Spleen (tissue), 11 donors: ENCODE measurements at regions not wholly inside any gene's neighbourhood (a gene's known extent, or its start where the extent isn't known, plus 50 kb on each side); places are given as distances from the start of the nearest gene placed in this dataset.

Experiments
- DNase-seq: peaks from one replicate; pipeline ENCODE4 v3.0.0-alpha.2; 2020
- H3K27ac ChIP-seq, 8 donors: fragments of 200-600 bp; sonication (generic) in 7 of 8; 1 replicate in 4 of 8; 2 replicates in 4 of 8; pipeline versions ENCODE4 v1.5.0 to v1.8.0; 2016 to 2021; ENCODE audit warnings: inconsistent platforms in 4 of 8, mild to moderate bottlenecking in 4 of 8, moderate library complexity in 1 of 8
- H3K27me3 ChIP-seq, 7 donors: fragments of 200-600 bp; sonication (generic) in 6 of 7; replicated peaks in 1 of 7; 1 replicate in 4 of 7; 2 replicates in 3 of 7; pipeline versions ENCODE4 v1.5.0 to v1.8.0; 2016 to 2021; ENCODE audit warnings: inconsistent platforms in 3 of 7, mild to moderate bottlenecking in 1 of 7
- H3K36me3 ChIP-seq, 6 donors: fragments of 200-600 bp; sonication (generic) in 5 of 6; 1 replicate in 4 of 6; 2 replicates in 2 of 6; pipeline versions ENCODE4 v1.5.0 to v1.8.0; 2016 to 2021; ENCODE audit warnings: inconsistent platforms in 2 of 6
- H3K4me1 ChIP-seq, 6 donors: fragments of 200-600 bp; sonication (generic) in 5 of 6; 1 replicate in 3 of 6; 2 replicates in 3 of 6; pipeline versions ENCODE4 v1.5.0 to v1.8.0; 2016 to 2021; ENCODE audit warnings: inconsistent platforms in 3 of 6
- H3K4me3 ChIP-seq, 8 donors: fragments of 200-600 bp; sonication (generic) in 7 of 8; 1 replicate in 4 of 8; 2 replicates in 4 of 8; pipeline versions ENCODE4 v1.5.0 to v1.8.0; 2016 to 2021; ENCODE audit warnings: inconsistent platforms in 4 of 8, mild to moderate bottlenecking in 4 of 8, moderate library complexity in 2 of 8
- H3K9me3 ChIP-seq, 8 donors: fragments of 200-600 bp; sonication (generic) in 7 of 8; 1 replicate in 4 of 8; 2 replicates in 4 of 8; pipeline versions ENCODE4 v1.5.0 to v1.8.0; 2016 to 2021; ENCODE audit warnings: inconsistent platforms in 4 of 8
- CTCF ChIP-seq, 11 experiments: fragments of 200-600 bp in 7 of 11; fragments of 450-650 bp in 4 of 11; sonication (generic) in 4 of 11; IDR thresholded peaks in 8 of 11; conservative IDR thresholded peaks in 3 of 11; 1 replicate in 7 of 11; 2 replicates in 4 of 11; pipeline versions ENCODE4 v1.4.0 to v1.8.0; 2016 to 2021; ENCODE audit warnings: antibody characterized with exemption in 11 of 11, inconsistent platforms in 4 of 11, mild to moderate bottlenecking in 1 of 11
- POLR2A ChIP-seq, 3 donors: fragments of 450-650 bp; IDR thresholded peaks; one replicate each; pipeline ENCODE4 v1.5.1; 2017; ENCODE audit warnings: antibody characterized with exemption in 3 of 3, mild to moderate bottlenecking in 1 of 3
- POLR2AphosphoS5 ChIP-seq, 3 donors: sonication (generic); formaldehyde crosslinking; IDR thresholded peaks; one replicate each; pipeline ENCODE4 v1.5.1; 2017; ENCODE audit warnings: antibody characterized with exemption in 3 of 3
- WGBS, 5 donors: extraction: QIAGEN DNeasy Blood & Tissue Kit in 3 of 5; methylation state at CpG; one replicate each; pipeline versions ENCODE4 v1.1.5 to v1.1.7; 2013 to 2018; 5-methylcytosine and 5-hydroxymethylcytosine counted together
- intact Hi-C: fragments of 100-400 bp; cut with DNase I; formaldehyde crosslinking; loops from one replicate; pipeline ENCODE4 v1.15.0; 2023; ENCODE audit warnings: low total_unique reads
- donor health status: healthy with polysubstance abuse.
- donor health status: DM: no; HTN: no; CAD: no; lungs with moderate emphysema.
- donor health status: DM: no; HTN: no; CAD: no.
- donor health status: Bipolar disorder and iron deficiency.
- donor health status: healthy.
- donor health status: DM: no; HTN: no; CAD: no.
- donor health status: DM: yes; HTN: yes; CAD: no.

- Histone ChIP-seq H3K27me3 (no peaks in the 10 kb centered on the region), H3K9me3 (peaks cover 0 to 18% (median 0%) of the 10 kb centered on the region in 8 donors), H3K36me3 (no peaks in the 10 kb centered on the region), H3K27ac (no peak overlapping the region), H3K4me3 (no peak overlapping the region), H3K4me1 (no peaks in the 10 kb centered on the region)
- intact Hi-C loops = no loop called here
- no peak for TF ChIP-seq POLR2AphosphoS5 (IDR thresholded peaks at IDR 0.05)
- TF ChIP-seq CTCF (IDR thresholded peaks at IDR 0.05 in 8 of 11, conservative IDR thresholded peaks at IDR 0.05 in 3 of 11) = no peak
- no peak for TF ChIP-seq POLR2A (IDR thresholded peaks at IDR 0.05)
- no peak for DNase-seq
- 66 to 78% (median 75%) methylated on average over 8 of the region's 8 CpGs for WGBS, 5 donors
Measured at GRCh38 chr6:164208371-164208770, 793.9 kb downstream of the QKI start.

GRCh38 chr6:164206807-164207423 lies 792.4 kb downstream of the QKI start:
- H3K4me3 ChIP-seq = no peak overlapping the region
- TF ChIP-seq POLR2AphosphoS5 (IDR thresholded peaks at IDR 0.05) (no peak), CTCF (IDR thresholded peaks at IDR 0.05 in 8 of 11, conservative IDR thresholded peaks at IDR 0.05 in 3 of 11) (no peak), POLR2A (IDR thresholded peaks at IDR 0.05) (no peak)
- no peak for DNase-seq
- no peaks in the 10 kb centered on the region for H3K27me3 ChIP-seq
- WGBS, 5 donors = 66 to 88% (median 74%) methylated on average over 2 of the region's 2 CpGs
- intact Hi-C loops = no loop called here
- H3K27ac ChIP-seq = no peak overlapping the region
- no peaks in the 10 kb centered on the region for H3K4me1 ChIP-seq
- peaks cover 0 to 8% (median 0%) of the 10 kb centered on the region in 8 donors for H3K9me3 ChIP-seq
- H3K36me3 ChIP-seq = no peaks in the 10 kb centered on the region

- no peaks in the 10 kb centered on the region for H3K27me3 ChIP-seq
- TF ChIP-seq CTCF (IDR thresholded peaks at IDR 0.05 in 8 of 11, conservative IDR thresholded peaks at IDR 0.05 in 3 of 11) (no peak), POLR2AphosphoS5 (IDR thresholded peaks at IDR 0.05) (no peak), POLR2A (IDR thresholded peaks at IDR 0.05) (no peak)
- DNase-seq = no peak
- H3K9me3 ChIP-seq = peaks cover 0 to 6% (median 0%) of the 10 kb centered on the region in 8 donors
- no peak overlapping the region for H3K4me3 ChIP-seq
- H3K4me1 ChIP-seq = no peaks in the 10 kb centered on the region
- no peak overlapping the region for H3K27ac ChIP-seq
- intact Hi-C loops = no loop called here
- 76 to 84% (median 80%) methylated on average over 1 of the region's 1 CpG for WGBS, 5 donors
- no peaks in the 10 kb centered on the region for H3K36me3 ChIP-seq
Measured at GRCh38 chr6:164200071-164200470, 785.6 kb downstream of the QKI start.

GRCh38 chr6:164195942-164196281 lies 781.4 kb downstream of the QKI start:
- Histone ChIP-seq H3K27ac (no peak overlapping the region), H3K36me3 (no peaks in the 10 kb centered on the region), H3K4me1 (no peaks in the 10 kb centered on the region), H3K4me3 (no peak overlapping the region), H3K9me3 (no peaks in the 10 kb centered on the region), H3K27me3 (no peaks in the 10 kb centered on the region)
- intact Hi-C loops = no loop called here
- no peak for DNase-seq
- TF ChIP-seq POLR2A (IDR thresholded peaks at IDR 0.05) (no peak), CTCF (IDR thresholded peaks at IDR 0.05 in 8 of 11, conservative IDR thresholded peaks at IDR 0.05 in 3 of 11) (no peak), POLR2AphosphoS5 (IDR thresholded peaks at IDR 0.05) (no peak)
- 82 to 95% (median 91%) methylated on average over 1 of the region's 1 CpG for WGBS, 5 donors
